ENCODE measurements at regions not wholly inside any gene's neighbourhood (a gene's known extent, or its start where the extent isn't known, plus 50 kb on each side); places are given as distances from the start of the nearest gene placed in this dataset.

DNA sequence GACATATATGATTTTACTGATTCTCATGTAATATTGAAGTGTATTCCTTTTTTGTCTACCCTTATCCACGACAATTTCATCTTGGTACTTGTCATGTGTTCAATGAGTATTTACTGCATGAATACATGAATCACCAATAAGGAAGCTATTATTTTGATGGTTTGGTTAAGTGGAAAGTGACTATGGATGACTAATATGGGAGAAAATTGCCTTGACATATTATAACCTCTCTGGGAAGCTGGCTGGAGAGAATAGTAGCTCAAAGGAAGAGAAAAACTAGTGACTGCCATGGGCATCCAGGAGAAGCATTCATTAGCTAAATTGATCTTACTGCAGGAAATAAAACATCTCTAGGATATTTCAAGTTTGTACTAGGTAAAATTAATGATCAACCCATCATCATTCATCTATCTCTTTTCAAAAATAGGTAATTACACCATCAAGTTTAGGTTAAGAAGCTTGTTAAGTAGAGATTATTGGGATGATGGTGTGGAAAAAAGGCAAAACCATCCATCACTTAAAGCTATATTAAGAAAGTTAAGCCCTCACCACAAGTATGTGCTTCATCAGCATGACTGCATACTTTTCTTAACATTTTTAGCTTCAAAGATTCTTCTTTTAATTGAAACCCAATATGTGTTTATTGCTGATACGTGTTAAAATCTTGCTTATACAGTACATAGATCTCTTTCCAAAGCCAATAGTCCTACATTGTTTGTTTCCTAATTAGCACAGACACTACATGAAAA lies 455.2 kb upstream of the ARPP21 start:
- no peak for DNase-seq (ENCODE audit: low spot score in 2 of 2)
- H3K4me3 ChIP-seq (ENCODE audit: low read depth, poor library complexity, severe bottlenecking): no peak overlapping the region
- WGBS, 2 donors: 59 to 67% methylated on average over 2 of the region's 2 CpGs
- no peak for TF ChIP-seq POLR2A (IDR thresholded peaks at IDR 0.05)
- TF ChIP-seq, protein P1, sequence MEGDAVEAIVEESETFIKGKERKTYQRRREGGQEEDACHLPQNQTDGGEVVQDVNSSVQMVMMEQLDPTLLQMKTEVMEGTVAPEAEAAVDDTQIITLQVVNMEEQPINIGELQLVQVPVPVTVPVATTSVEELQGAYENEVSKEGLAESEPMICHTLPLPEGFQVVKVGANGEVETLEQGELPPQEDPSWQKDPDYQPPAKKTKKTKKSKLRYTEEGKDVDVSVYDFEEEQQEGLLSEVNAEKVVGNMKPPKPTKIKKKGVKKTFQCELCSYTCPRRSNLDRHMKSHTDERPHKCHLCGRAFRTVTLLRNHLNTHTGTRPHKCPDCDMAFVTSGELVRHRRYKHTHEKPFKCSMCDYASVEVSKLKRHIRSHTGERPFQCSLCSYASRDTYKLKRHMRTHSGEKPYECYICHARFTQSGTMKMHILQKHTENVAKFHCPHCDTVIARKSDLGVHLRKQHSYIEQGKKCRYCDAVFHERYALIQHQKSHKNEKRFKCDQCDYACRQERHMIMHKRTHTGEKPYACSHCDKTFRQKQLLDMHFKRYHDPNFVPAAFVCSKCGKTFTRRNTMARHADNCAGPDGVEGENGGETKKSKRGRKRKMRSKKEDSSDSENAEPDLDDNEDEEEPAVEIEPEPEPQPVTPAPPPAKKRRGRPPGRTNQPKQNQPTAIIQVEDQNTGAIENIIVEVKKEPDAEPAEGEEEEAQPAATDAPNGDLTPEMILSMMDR (IDR thresholded peaks at IDR 0.05): no peak
- intact Hi-C loops (cut with DNase I; ENCODE audit: low total_unique reads): no loop called here

DNA sequence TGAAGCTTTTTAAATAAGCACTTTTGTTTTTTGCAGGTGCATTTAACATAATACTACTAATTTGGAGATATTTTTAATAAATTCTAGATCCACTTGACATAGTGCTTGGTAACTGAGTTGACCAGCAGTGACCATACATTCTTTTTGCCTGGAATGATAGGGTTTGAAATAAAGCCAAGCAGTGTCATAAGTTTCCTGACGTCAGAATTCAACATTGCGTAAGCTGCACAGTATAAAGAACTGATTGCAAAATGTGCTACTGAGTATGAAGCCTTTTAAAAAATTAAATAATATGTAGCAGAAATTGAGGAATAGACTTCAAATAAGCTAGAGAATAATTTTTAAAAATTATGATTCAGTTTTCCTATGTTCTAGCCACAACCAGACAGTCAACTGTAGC lies 454.6 kb upstream of the ARPP21 start:
- 61 to 63% methylated on average over 2 of the region's 2 CpGs for WGBS, 2 donors
- TF ChIP-seq POLR2A (IDR thresholded peaks at IDR 0.05): no peak
- TF ChIP-seq, protein P1 (IDR thresholded peaks at IDR 0.05): no peak
- H3K4me3 ChIP-seq (ENCODE audit: low read depth, poor library complexity, severe bottlenecking): no peak overlapping the region
- intact Hi-C loops (cut with DNase I; ENCODE audit: low total_unique reads): no loop called here
- DNase-seq (ENCODE audit: low spot score in 2 of 2): no peak

DNA sequence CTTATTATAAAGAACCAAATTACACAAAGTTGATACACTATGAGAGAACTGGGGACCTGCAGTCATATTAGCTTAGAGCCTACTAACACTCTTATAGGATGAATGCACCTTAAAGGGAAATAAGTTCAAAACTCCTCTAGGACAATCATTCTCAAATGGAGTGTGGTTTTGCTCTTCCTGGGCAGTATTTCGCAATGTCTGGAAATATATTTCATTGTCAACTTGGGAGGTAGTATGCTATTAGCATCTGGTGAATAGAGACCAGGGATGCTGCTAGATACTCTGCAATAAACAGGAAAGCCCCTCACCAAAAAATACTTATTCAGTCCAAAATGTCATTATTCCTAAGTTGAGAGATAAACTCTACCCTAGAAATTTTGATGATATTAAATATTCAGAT lies 451.4 kb upstream of the ARPP21 start:
- no peak overlapping the region for H3K4me3 ChIP-seq (ENCODE audit: low read depth, poor library complexity, severe bottlenecking)

DNA sequence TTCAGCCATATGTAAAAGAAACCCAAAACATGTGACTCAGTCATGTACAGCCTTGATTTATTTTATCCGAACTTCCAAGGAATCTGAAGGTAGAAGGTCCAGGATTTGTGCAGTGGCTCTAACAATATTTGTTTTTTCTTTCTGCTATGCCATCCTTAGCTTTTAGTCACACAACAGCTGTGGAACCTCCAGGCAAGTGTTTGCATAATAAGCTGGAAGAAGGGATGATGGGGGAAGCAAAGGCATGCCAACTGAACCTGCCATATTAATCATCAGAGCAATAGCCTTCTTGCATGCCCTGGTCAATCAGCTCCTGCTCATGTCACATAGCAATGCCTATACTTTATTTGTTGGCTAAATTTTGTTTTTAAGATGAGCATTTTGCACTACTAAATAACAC lies 444.7 kb upstream of the ARPP21 start:
- no peak for TF ChIP-seq POLR2A (IDR thresholded peaks at IDR 0.05)
- TF ChIP-seq, protein P1 (IDR thresholded peaks at IDR 0.05): no peak
- no peak overlapping the region for H3K4me3 ChIP-seq (ENCODE audit: low read depth, poor library complexity, severe bottlenecking)
- intact Hi-C loops (cut with DNase I; ENCODE audit: low total_unique reads): no loop called here
- 80 to 90% methylated on average over 1 of the region's 1 CpG for WGBS, 2 donors
- DNase-seq (ENCODE audit: low spot score in 2 of 2): no peak

More for the DNA sequence above, 451.4 kb upstream of the ARPP21 start:
- DNase-seq (ENCODE audit: low spot score in 2 of 2): no peak
- TF ChIP-seq, protein P1 (IDR thresholded peaks at IDR 0.05): no peak
- no peak for TF ChIP-seq POLR2A (IDR thresholded peaks at IDR 0.05)
- intact Hi-C loops (cut with DNase I; ENCODE audit: low total_unique reads): no loop called here
- WGBS, 2 donors: 77% methylated on average over 1 of the region's 1 CpG

DNA sequence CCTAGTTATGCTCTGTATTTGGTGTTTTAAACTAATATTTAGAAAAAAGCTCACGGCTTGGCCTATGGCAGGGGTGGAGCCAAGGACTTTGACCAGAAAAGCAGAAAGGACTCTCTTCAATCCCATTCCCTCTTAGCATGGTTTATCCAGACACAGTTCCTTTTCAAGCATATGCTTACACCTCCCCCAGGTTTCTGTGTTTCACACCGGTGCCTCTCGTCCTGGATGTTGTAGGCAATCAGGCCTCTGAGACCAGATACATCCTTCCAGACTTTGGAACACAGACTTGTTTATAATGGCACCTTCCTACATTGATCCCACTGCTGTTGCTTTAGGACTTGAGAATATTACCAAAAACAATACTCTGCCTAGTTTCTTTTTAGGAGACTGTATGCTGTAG lies 440.5 kb upstream of the ARPP21 start:
- intact Hi-C loops (cut with DNase I; ENCODE audit: low total_unique reads): no loop called here
- no peak overlapping the region for H3K4me3 ChIP-seq (ENCODE audit: low read depth, poor library complexity, severe bottlenecking)
- DNase-seq (ENCODE audit: low spot score in 2 of 2): no peak
- TF ChIP-seq, protein P1 (IDR thresholded peaks at IDR 0.05): no peak
- no peak for TF ChIP-seq POLR2A (IDR thresholded peaks at IDR 0.05)
- WGBS, 2 donors: 91 to 92% methylated on average over 3 of the region's 3 CpGs

DNA sequence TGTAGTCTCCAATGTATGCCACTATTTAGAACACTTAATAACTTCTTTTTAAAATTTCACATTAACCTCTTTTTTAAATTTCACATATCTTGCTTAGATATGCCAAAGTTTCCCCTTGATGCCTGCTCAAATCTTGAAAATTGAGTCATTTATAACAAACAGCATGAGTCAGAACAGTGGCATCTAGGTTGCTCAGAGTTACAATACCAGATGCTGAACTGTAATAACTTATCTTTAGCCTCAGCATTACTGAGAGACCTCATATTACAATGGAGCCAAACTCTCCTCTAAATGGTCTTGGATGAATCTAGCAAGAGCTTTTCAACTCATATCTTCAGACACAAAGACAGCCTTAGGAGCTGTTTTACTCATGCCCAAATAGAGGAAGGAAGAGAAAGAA lies 439.3 kb upstream of the ARPP21 start:
- no peak overlapping the region for H3K4me3 ChIP-seq (ENCODE audit: low read depth, poor library complexity, severe bottlenecking)
- DNase-seq (ENCODE audit: low spot score in 2 of 2): no peak
- no peak for TF ChIP-seq POLR2A (IDR thresholded peaks at IDR 0.05)
- TF ChIP-seq, protein P1 (IDR thresholded peaks at IDR 0.05): no peak
- intact Hi-C loops (cut with DNase I; ENCODE audit: low total_unique reads): no loop called here

Data from lower leg skin (tissue), 4 donors.